RKO (cell line): ENCODE measurements at regions not wholly inside any gene's neighbourhood (a gene's known extent, or its start where the extent isn't known, plus 50 kb on each side); places are given as distances from the start of the nearest gene placed in this dataset.

Experiments used
- DNase-seq: peaks from one replicate; pipeline ENCODE4 v3.0.0-alpha.2; 2016; ENCODE audit warnings: low spot score

DNA sequence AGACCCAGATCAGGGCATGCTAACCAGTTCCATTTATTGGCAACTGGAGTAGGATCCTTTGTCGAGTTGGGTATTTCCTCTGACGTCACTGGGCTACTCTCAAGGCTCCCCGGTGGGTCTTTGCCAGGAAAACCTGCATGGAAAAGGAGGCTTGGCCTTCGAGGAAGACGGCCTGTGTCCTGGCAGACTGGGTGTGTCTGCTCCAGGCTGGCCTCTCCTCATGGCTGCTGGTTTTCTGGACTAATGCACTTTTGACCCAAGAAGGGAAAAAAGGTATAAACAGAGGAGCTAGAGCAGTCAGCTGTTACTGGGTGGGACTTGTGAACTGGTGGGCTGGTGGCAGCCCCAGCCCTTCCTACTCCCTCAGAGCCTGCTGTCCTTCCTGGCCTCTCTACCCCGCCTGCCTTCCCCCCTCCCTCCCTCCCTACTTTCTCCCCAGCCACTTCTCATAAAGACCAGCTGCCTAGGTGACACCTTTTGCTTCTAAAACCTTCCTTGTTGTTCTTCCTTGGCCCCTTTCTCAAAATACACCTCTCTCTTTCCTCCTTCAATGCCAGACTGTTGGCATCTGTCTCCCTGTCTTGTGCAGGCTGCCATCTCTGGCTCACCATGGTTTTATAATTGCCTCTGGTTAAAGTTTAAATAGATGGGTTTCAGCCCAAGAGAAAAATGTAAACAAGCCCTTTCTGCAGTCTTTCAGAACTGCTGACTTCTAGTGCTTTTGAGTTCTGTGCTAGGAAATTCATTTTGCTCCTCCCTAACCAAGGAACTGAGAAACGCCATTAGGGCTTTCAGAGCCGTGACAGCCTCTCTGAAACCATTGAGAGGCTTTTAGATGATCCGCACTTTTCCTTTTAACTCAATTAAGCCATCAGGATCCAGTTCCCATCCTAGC is 101.8 kb upstream of the MKLN1 start:
- no peak for DNase-seq

GRCh38 chr7:131226514-131226865 is 101.2 kb upstream of the MKLN1 start:
- DNase-seq = no peak

DNA sequence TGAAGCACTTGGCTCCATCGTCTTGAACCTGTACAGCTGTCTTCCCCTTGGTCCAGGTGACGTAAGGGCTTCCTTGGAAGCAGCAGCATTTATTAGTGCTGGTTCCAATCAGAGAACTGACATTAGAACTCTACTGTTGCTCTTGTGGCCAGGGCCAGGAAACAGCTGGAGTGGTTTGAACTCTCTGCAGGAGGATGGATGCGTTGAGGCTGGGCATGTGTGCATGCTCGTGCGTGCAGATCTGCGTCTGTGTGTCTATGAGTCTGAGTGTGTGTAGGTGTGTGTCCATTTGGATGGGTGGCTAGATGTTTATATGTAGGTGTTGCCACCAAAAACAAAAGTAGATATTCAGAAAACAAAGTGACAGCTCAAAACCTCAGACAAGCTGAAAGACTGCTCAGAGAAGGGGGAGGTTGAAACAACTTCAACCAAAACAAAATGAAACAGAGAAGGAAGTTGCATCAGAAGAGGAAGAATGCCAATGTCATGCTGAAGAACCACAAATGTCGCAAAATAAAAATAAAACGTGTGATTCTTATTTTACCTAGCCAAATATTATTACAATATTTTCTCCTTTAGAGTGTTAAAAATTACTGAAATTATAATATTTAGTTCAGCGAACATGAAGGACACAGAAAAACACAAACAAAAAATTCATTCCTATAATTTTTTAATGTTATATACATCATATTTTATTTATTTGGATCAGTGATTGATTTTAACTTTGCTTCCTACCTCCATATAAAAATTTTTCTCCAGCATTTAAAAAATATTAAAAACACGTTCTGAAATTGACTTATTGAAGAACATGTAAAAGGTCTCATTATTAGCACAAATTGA is 96.1 kb upstream of the MKLN1 start:
- DNase-seq = peak; percentile 20

DNA sequence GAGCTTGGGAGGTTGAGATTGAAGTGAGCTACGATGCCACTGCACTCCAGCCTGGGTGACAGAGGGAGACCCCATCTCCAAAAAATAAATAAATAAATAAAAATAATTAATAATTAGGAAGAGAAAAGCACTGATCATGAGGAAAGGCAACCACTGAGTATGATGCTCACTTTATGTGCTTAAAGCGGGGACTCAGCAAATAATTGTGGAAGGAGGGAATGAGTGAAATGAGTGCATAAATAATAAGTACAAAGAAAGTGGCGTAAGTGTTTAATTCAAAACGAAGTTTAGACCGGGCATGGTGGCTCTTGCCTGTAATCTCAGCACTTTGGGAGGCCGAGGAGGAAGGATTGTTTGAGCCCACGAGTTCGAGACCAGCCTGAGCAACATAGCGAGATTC is 94.9 kb upstream of the MKLN1 start:
- no peak for DNase-seq

DNA sequence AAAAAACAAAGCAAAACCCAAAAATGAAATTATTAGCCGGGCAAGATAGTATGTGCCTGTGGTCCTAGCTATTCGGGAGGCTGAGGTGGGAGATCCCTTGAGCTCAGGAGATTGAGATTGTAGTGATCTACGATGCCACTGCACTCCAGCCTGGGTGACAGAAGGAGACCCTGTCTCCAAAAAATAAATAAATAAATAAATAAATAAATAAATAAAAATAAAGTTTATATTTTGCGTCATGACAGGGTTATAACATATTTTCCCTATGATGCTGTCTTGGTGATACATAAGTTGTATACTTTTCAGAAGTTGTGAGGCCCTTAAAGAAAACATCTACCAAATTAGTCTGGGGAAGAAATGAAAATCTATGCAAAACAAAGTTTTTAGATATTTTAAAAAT is 94.5 kb upstream of the MKLN1 start:
- no peak for DNase-seq

DNA sequence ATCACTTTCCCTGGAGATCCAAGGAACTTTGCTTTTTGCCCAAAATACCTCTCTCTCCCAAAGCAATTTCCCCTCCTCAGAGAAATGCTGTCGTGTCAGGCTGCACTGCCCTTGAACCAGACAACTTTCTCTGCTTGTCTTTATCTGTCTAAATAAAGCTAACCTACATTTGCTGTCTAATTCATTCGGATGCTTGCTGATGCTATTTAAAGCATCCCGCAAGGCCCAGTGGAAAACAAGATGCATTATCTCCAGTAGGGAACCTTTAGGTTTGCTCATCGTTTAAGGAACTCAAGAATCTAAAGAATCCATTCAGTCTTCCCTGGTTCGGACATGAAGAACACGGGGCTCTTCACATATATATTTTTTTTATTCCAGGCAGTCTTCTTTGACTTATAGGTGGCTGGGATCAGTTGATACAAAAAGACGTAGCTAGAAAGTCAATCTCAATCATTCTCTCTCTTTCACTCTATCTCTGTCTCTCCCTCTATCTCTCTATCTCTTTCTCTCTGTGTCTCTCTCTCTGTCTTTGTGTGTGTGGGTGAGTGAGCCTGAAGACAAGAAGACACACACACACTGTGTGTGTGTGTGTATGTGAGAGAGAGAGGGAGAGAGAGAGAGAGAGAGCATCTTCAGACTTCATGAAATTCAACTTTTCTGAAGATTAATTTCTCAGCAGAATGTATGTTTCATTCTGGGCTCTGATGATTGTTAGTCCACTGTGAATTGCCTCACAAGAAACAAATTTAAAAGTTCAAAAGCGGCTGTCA is 92.8 kb upstream of the MKLN1 start:
- no peak for DNase-seq

DNA sequence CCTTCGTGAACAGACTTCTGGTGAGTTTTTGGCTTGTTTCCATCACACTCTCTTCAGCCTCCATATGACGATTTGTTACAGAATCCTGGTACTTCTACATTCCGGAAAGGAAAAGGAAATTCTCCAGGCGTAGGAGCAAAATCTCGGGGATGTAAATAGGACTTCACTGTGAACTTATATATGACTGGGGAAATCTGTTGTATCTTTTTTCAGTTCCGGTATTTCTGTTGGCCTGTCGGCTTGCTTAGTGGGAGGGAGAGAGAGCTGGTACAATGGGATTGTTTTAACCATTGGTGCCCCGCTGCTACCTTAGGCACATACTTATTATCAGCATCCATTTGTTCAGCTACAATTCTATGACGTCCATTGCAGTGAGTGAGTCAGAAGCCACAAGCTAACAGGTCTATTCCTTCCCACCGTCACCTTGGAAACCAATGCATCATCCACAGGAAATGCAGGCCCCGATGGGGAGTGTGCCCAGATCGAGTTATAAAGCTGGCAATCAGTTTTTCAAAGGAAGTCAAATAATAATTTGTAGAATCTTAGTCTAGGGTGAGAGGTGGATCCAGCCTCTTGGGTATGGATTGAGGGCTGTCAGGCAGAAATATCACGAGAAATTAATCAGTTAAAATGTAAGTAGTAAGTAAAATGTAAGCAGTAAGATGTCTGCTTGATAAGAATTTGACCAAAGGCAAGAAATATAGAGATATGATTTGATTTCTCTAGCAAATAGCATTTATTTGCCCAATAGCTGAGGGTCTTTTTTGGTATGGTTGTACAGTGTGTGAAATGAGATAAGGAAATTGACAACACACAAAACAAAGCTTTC is 92.0 kb upstream of the MKLN1 start:
- peak; percentile 99 for DNase-seq

DNA sequence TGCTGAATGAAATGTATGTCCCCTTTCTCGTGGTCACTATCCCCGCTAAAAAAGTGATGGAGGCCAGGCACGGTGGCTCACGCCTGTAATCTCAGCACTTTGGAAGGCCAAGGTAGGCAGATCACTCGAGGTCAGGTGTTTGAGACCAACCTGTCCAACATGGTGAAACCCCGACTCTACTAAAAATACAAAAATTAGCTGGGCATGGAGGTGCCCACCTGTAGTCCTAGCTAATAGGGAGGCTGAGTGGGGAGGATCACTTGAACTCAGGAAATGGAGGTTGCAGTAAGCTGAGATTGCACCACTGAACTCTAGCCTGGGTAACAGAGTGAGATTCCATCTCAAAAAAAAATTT is 91.4 kb upstream of the MKLN1 start:
- DNase-seq = no peak

DNA sequence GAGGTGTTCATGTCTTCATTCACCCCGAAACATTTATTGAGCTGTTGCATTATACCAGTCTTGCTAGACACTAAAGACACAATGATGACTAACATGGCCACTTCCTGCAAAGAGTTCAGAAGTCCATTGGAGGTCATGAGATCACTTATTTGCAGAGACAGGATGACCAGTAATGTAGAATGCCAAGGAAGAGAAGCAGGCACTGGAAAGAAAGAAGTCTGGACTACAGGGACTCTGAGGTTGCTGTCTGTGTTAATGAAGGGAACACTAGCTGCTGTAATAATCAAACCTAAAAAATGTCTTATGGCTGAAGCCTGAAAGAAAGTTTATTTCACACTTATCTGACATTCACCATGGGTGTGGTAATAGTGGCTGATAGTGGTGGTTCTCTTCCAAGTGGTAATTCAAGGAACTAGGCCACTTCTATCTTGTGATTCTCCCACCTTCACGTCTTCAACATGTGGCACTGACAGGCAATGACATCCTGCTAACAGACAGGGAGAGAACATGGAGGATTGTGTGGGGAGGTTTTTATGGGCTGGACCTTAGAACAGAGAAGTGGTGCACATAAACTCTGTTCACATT is 89.2 kb upstream of the MKLN1 start:
- peak; percentile 94 for DNase-seq

DNA sequence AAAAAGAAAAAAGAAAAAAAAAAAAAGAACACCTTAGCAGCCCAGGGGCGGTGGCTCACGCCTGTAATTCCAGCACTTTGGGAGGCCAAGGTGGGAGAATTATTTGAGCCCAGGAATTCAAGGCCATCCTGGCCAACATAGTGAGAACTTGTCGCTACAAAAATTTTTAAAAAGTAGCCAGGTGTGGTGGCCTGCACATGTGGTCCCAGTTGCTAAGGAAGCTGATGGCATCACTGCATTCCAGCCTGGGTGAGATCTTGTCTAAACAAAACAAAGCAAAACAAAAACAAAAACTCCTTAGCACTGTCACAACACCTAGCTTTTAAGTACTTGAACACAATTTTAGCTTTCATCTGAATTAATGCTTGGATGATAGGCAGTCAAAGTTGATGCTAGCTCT is 86.3 kb upstream of the MKLN1 start:
- DNase-seq = no peak

- no peak for DNase-seq
Measured at GRCh38 chr7:131242123-131242650, 85.5 kb upstream of the MKLN1 start.

DNA sequence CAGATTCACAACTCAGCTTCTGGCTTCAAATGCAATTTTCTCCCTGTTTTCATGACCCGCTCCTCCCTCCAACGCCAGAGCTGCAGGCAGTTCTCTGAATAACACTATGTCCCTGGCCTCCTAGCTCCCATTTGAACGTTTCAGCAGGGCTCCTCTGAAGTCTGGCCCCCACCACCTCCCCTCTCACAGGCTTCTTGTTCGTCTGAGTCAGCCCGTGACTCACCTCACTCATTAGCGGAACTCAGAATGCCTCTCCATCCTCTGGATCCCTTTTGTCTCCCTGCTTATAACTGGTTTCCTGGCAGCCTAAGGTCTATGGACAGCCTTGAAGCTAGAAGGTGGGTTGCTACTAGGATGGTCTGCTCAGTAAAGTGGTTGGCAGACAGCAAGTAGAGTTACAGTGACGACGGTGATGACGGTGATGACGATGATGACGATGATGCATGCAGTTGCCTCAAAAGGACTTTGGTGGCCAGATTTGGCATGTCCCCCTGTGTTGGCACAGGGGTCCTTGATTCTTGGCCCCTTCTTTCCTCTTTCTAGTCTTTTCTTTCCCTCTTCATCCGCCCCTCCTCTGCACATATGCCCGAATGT is 83.3 kb upstream of the MKLN1 start:
- DNase-seq = peak; percentile 90

DNA sequence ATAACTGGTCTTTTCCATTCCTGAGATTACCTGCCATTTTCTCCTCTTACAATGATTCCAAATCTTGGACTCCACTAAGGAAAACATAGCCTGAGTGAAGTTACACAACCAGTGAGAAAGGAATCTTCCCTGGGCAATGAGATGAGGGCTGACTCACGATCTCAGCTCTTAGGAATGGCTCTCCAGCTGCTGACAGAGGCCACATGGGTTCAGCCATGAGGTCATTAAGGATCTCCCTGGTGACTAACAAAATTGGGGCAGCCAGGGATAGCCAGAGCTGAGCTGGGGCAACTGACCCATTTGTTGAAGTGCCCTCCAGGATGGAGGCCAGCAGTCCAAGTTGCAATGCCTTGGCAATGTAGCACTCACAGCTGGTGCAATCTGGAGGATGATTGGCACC is 78.7 kb upstream of the MKLN1 start:
- peak; percentile 91 for DNase-seq

GRCh38 chr7:131249483-131249882 is 78.2 kb upstream of the MKLN1 start:
- DNase-seq = no peak

DNA sequence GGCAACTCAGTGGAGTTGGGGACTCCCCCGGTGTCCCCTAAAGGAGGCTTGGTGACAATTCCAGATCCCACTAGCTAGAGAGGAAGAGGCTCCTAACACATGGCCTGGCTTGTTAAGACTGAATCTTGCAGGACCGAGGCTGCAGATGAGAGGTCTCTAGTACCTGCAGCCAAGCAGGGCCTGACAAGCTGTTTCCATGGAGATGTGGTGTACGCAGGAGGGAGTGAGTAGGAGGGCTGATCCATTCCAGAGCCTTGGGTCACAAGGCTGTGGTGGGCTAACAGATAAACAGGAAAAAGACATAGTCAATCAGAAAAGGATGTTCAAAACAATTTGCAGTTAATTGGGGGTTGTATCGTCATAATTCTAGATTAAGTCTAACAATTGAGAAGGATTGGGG is 77.3 kb upstream of the MKLN1 start:
- no peak for DNase-seq

DNA sequence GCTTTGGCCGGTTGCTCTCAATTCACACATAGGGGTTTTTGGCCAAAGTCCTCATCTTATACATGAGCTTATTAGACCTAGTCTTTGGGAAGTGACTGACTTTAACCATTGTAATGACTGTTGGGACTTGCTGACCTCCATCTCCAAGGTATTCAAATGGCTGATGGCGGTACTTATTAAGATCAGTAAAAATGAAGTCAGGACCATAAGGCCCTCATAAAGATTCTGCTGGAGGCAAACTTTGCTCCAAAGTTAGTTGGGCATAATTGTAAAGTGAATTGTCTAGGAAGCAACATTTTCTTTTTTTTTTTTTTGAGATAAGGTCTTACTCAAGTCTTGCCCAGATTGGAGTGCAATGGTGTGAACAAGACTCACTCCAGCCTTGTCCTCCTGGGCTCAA is 76.3 kb upstream of the MKLN1 start:
- no peak for DNase-seq

DNA sequence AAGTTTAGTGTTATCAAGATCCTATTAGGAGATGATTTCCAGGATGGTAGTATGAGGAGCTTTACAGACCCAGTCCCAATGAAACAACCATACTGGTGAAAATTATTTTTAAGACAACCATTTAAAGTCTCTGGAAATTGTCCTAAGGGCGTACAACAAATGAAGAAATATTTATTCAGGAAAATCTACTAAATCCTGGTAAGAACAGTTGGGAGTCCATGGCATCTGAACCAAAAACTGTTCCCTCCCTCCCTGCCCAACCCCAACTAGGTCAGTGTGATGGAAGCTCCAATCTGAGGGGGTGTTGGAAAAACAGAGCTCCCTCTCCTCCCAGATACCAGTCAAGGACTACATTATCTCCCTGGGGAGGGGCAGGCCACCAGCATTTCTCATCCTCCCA is 74.7 kb upstream of the MKLN1 start:
- DNase-seq = no peak

GRCh38 chr7:131254211-131254610 is 73.5 kb upstream of the MKLN1 start:
- DNase-seq = no peak

DNA sequence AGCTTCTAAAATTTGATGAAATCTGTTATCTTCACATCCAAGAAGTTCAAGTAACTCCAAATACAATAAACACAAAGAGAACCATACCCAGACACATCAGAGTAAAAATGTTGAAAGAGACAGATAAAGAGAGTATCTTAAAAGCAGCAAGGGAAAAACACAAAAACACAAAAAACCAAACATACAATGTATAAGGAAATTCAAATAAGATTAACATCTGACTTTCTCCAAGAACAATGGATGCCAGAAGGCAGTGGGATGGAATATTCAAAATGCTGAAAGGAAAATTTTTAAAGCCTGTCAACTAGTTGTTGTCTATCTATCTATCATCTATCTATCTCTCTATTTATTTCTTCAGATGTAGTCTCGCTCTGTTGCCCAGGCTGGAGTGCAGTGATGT is 72.4 kb upstream of the MKLN1 start:
- no peak for DNase-seq

- no peak for DNase-seq
Measured at GRCh38 chr7:131261476-131261994, 66.1 kb upstream of the MKLN1 start.

GRCh38 chr7:131265227-131265626 is 62.4 kb upstream of the MKLN1 start:
- DNase-seq = no peak
